Brain microvascular endothelial cell (primary cell): ENCODE measurements at regions not wholly inside any gene's neighbourhood (a gene's known extent, or its start where the extent isn't known, plus 50 kb on each side); places are given as distances from the start of the nearest gene placed in this dataset.

Experiments
- DNase-seq: peaks from one replicate; pipeline ENCODE4 v3.0.0-alpha.2; 2020
- H3K27ac ChIP-seq: fragments of 250-450 bp; sonication (Bioruptor Pico); 2 replicates; pipeline ENCODE4 v1.5.1; 2020; ENCODE audit warnings: mild to moderate bottlenecking, moderate library complexity
- H3K27me3 ChIP-seq: fragments of 250-450 bp; sonication (Bioruptor Pico); replicated peaks from 2 replicates; pipeline ENCODE4 v1.5.1; 2020; ENCODE audit warnings: mild to moderate bottlenecking
- H3K36me3 ChIP-seq: fragments of 250-450 bp; sonication (Bioruptor Pico); replicated peaks from 2 replicates; pipeline ENCODE4 v1.5.1; 2020; ENCODE audit warnings: mild to moderate bottlenecking
- H3K4me3 ChIP-seq: 2 replicates; pipeline ENCODE4 v1.5.1; 2011; ENCODE audit warnings: low read depth, mild to moderate bottlenecking, control low read depth, low read length, moderate library complexity
- in situ Hi-C: cut with HindIII; loops from 2 replicates; pipeline ENCODE4 v1.10.0; 2017; ENCODE audit warnings: low sequenced_read_pairs, low pct_ligation_motif_present
- TF ChIP-seq, protein P1 (sequence below): IDR thresholded peaks from 2 replicates; pipeline ENCODE4 v1.5.1; 2011; ENCODE audit warnings: low read depth, mild to moderate bottlenecking, moderate library complexity, low read length, control low read depth, inconsistent platforms; ENCODE audit errors: missing control alignments

- Histone ChIP-seq H3K27me3 (no peaks in the 10 kb centered on the region), H3K4me3 (no peak overlapping the region), H3K27ac (no peak overlapping the region), H3K36me3 (no peaks in the 10 kb centered on the region)
- TF ChIP-seq, protein P1, sequence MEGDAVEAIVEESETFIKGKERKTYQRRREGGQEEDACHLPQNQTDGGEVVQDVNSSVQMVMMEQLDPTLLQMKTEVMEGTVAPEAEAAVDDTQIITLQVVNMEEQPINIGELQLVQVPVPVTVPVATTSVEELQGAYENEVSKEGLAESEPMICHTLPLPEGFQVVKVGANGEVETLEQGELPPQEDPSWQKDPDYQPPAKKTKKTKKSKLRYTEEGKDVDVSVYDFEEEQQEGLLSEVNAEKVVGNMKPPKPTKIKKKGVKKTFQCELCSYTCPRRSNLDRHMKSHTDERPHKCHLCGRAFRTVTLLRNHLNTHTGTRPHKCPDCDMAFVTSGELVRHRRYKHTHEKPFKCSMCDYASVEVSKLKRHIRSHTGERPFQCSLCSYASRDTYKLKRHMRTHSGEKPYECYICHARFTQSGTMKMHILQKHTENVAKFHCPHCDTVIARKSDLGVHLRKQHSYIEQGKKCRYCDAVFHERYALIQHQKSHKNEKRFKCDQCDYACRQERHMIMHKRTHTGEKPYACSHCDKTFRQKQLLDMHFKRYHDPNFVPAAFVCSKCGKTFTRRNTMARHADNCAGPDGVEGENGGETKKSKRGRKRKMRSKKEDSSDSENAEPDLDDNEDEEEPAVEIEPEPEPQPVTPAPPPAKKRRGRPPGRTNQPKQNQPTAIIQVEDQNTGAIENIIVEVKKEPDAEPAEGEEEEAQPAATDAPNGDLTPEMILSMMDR = no peak
- in situ Hi-C loops = no loop called here
- no peak for DNase-seq
Observed at GRCh38 chr17:71791311-71791710, 329.5 kb upstream of the SOX9 start.

GRCh38 chr17:71792966-71793365 lies 327.9 kb upstream of the SOX9 start:
- Histone ChIP-seq H3K27ac (no peak overlapping the region), H3K36me3 (no peaks in the 10 kb centered on the region)

DNA sequence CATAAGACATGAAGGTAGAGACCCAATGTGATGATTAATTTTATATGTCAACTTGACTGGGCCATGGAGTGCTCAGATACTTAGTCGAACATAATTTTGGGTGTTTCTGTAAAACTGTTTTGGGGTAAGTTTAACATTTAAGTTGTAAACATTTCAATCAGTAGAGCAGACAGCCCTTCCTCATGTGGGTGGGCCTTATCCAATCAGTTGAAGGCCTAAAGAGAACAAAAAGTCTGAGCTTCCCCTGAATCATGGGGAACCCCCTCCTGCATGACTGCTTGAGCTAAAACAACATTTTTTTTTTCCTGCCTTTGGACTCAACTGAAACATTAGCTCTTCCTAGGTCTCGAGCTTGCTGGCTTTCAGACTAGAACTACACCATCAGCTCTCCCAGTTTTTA lies 327.3 kb upstream of the SOX9 start:
- Histone ChIP-seq H3K27ac (no peak overlapping the region), H3K36me3 (no peaks in the 10 kb centered on the region), H3K27me3 (no peaks in the 10 kb centered on the region), H3K4me3 (no peak overlapping the region)
- in situ Hi-C loops = no loop called here
- DNase-seq = peak; percentile 12
- TF ChIP-seq, protein P1 = no peak

More at GRCh38 chr17:71792966-71793365, 327.9 kb upstream of the SOX9 start:
- Histone ChIP-seq H3K4me3 (no peak overlapping the region), H3K27me3 (no peaks in the 10 kb centered on the region)
- TF ChIP-seq, protein P1 = no peak
- in situ Hi-C loops = no loop called here
- peak; percentile 91 for DNase-seq

GRCh38 chr17:71798701-71799100 lies 322.1 kb upstream of the SOX9 start:
- TF ChIP-seq, protein P1 = no peak
- no peaks in the 10 kb centered on the region for H3K27me3 ChIP-seq
- no peak for DNase-seq
- H3K36me3 ChIP-seq = no peaks in the 10 kb centered on the region
- no peak overlapping the region for H3K27ac ChIP-seq
- H3K4me3 ChIP-seq = no peak overlapping the region
- in situ Hi-C loops = no loop called here

DNA sequence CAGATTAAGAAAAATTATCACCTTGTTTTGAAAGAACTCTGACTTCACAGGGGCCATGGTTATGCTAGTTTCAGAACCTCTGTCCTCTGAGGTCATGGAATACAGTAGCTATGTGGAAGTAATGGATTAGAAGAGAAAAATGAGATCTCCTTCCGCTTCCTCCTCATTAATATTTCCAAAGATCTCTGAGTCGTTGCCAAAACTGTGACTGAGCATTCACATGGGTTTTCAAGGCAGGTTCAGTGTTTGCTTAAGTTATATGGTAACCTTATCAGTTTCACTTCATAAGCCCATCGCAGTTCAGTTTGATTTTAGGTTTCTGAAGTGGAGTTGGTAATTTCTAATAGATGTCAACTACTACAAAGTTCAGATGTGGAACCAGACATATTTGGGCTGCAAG lies 321.2 kb upstream of the SOX9 start:
- no peaks in the 10 kb centered on the region for H3K27me3 ChIP-seq
- no peak overlapping the region for H3K4me3 ChIP-seq
- TF ChIP-seq, protein P1 = no peak
- in situ Hi-C loops = no loop called here
- no peak overlapping the region for H3K27ac ChIP-seq
- DNase-seq = no peak
- no peaks in the 10 kb centered on the region for H3K36me3 ChIP-seq

DNA sequence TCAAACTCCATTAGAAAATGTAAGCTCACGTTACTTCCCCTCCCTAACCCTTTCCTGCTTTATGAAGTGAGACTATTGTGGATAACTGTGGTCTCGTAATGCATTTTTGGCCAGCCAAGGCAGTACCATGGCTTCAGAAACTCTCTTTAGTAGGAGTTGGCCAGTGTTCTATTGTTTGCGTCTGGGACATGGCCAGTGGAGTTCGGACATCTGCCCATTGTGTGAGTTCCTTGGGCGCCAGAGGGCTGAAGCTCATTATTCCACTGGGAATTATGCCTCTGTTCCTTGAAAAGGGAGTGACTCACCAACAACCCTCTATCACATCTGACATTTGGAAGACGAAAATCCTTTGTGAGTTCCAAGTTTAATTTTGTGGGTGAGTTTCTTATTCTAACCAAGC lies 319.5 kb upstream of the SOX9 start:
- TF ChIP-seq, protein P1 = no peak
- DNase-seq = no peak
- Histone ChIP-seq H3K36me3 (no peaks in the 10 kb centered on the region), H3K27ac (no peak overlapping the region), H3K4me3 (no peak overlapping the region), H3K27me3 (no peaks in the 10 kb centered on the region)
- in situ Hi-C loops = no loop called here
